Stimulated activated CD8-positive, alpha-beta memory T cell treated with anti-CD3 and anti-CD28 coated beads, Interleukin-7, amount 100 ng/mL, for 48 hours (primary cell): ENCODE measurements at regions not wholly inside any gene's neighbourhood (a gene's known extent, or its start where the extent isn't known, plus 50 kb on each side); places are given as distances from the start of the nearest gene placed in this dataset.
A peak's percentile ranks its signal among the peaks of the same experiment; 100 is the strongest.
"Not testable (repeated sequence)": the region's sequence is repeated elsewhere in the genome, so short reads cannot be mapped to it uniquely, and the experiment has no call there.

Experiments
- DNase-seq, 2 donors: peaks; one replicate each; pipeline ENCODE4 v3.0.0-alpha.2; 2020; ENCODE audit warnings: low read depth in 1 of 2; ENCODE audit errors: extremely low read depth in 1 of 2

DNA sequence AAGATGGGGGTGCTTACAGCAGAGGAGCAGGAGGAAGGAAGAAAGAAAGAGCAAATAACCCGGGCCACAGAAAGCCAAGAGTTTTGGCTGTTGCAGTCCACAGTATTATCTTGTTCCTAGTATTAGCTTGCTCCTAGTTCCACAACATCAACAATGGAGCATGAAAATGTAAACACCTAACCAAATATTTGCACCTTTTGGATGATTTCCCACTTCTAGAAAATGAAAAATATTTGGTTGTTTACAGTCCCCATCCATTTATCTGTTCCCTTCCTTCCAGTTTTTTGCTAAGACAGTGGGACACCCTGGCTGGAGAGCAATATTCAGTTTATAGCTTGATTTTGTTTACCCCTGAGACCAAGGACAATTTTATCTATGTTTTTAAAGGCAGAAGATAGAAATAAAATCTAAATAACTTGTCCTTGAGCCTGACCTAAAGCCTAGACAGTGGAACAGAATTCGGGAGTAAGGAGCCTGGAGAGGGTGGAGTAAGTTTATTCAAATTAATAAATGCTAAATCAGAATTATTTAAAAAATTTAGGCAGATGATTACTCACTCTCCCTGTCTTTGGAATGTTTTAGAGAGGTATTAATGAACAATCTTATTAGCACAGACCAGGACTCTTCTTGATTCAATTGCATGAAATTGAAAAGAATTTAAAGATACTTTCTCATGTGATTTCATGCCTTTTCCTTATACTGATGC lies 51.6 kb downstream of the RESF1 start:
- DNase-seq = no peak

DNA sequence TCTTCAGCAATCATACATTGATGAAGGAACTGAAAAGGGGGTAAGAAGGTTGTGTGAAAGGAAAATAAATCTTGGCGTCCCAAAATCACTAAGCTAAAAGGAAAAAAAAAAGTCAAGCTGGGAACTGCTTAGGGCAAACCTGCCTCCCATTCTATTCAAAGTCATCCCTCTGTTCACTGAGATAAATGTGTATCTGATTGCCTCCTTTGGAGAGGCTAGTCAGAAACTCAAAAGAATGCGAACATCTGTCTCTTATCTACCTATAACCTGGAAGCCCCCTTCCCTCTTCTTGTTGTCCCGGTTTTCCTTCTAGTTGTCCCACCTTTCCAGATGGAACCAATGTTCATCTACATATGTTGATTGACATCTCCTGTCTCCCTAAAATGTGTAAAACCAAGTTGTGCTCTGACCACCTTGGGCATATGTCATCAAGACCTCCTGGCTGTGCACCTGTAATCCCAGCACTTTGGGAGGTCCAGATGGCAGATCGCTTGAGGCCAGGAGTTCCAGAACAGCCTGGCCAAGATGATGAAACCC lies 53.1 kb downstream of the RESF1 start:
- no peak for DNase-seq

- DNase-seq = no peak
Observed at GRCh38 chr12:32015036-32015435, 55.8 kb downstream of the RESF1 start.

DNA sequence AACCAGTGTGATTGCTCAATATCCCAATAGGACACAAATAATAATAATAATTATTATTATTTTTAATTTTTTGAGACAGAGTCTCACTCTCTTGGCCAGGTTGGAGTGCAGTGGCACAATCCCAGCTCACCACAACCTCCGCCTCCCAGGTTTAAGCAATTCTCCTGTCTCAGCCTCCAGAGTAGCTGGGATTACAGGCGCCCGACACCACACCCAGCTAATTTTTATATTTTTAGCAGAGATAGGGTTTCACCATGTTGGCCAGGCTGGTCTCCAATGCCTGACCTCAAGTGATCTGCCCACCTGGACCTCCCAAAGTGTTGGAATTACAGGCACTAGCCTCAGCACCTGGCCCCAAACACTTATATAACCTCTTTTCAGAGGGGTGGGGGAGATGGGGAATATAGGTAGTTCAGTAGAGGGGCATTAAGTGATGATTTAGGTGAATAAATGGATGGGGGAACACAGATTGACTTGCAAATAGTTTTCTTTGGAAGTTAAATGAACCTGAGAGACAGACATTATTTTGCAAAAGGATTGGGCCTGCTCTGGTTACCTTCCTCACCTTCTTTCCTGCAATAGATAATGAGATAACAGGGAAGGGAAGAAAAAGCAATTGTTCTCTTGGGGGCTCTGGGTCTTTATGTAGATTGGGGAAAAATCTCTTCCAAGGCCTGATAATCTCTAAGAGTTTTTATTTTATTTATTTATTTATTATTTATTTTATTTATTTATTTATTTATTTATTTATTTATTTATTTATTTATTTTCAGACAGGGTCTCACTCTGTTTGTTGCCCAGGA lies 57.7 kb downstream of the RESF1 start:
- DNase-seq = no peak

DNA sequence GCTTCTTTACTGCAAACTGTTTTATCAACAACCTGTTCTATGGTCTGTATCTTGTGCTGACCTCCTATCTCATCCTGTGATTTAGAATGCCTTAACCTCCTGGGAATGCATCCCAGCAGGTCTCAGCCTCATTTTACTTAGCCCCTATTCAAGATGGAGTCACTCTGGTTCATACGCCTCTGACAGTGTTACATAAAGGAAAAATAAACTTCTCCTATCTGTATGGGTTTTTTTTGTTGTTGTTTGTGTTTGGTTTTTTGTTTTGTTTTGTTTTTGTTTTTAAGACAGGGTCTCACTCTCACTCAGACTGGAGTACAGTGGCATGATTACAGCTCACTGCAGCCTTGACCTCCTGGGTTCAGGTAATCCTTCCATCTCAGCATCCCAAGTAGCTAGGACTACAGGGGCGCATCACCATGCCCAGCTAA lies 62.1 kb downstream of the RESF1 start:
- no peak for DNase-seq

DNA sequence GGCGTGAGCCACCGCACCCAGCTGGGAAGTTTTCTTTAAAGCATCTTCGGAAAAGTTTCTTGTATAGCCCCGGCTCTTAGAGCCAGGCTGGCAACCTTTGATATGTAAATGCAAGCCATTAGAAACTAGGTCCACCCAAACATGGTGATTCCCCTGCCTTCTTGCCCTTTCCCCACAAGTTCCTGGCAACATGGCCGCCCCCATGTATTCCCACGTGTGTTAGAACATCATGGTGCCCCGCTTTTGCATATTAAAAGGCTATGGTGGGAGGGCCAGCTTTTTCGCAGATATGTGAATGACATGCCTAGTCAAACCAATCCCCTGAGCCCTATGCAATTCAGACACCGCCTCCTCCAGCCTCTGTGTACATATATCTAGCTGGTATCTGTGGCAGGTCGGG lies 63.2 kb downstream of the RESF1 start:
- not testable (repeated sequence) for DNase-seq

DNA sequence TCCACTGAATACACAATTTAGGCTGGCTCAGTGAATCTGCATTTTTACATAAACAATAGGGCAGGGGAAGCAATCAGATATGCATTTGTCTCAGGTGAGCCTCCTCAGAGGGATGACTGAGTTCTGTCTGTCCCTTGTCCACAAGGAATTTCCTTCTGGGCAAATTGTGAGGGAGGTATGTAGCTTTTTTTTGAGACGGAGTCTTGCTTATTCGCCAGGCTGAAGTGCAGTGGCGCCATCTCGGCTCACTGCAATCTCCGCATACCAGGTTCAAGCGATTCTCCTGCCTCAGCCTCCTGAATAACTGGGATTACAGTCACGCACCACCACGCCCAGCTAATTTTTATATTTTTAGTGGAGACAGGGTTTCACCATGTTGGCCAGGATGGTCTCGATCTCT lies 64.6 kb downstream of the RESF1 start:
- DNase-seq = not testable (repeated sequence)

GRCh38 chr12:32024884-32025592 lies 65.8 kb downstream of the RESF1 start:
- no peak for DNase-seq

DNA sequence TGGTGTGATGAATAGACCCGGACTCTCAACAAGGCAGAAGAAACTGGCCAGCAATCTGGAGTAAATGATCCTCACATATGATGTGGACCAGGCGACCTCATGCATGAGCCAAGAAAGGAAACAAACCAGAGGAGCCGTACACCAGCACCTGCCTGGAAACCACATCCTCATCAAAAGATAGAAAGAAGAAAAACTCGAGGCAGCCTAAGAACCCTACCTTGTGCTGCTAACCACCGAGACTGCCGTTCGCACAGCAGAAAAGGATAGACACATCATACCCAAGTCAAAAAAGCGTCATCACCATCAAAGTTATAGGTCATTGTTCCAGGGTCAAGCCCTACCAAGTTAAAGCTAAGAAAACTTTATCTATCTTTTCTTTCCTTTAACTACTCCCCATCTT lies 66.7 kb downstream of the RESF1 start:
- peak in 1 of 2 donors; percentile 56 for DNase-seq

DNA sequence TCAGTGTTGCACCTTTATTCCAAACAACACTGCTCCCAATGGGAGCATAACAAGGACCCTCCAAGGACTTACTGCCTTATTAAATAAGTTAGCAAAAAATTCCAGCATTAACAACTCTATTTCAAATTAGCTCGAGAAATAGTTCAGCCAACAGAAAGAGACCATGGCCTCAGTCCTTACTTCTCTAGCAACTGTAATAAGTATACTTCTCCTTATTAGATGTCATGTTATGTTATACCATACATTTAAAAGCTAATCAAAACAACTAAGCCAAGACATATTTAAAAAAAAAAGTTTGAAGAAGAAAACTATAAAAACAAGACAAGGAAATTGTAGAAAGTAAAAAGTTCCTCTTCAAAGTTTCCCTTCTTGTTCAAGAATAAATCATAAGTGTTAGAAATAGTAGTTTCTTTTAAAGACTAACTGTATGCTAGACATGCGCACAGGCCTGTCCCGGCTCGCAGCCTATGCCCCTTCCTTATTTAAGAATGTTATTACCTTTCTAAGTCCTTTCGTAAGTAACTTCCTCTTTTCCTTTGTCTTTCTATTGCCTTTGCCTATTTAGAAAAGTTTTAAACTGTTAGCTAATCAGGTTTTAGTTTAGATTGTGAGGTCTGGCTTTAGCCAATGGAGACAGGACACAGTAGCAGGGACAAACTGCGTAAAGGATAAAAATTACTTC lies 68.6 kb downstream of the RESF1 start:
- DNase-seq = no peak

GRCh38 chr12:32030151-32030550 lies 70.9 kb downstream of the RESF1 start:
- DNase-seq = no peak

DNA sequence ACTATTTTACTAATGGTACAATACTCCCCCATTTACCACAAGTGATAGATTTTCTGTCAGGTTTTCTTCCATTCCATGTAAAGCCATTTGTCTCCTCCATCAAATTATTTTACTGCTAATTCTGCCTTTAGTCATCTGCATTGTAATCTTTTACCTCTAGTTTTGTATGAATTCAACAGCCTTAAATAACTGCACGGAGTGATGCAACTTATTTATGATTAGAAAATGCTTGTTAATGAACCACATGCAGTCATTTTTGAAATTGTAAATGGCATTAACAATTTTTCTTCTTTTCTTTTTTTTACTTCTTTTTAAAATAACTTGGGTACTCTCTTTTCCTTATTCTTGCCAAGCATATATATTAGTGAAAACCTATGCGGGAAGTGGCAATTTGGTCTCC lies 71.5 kb downstream of the RESF1 start:
- DNase-seq = no peak

GRCh38 chr12:32031109-32031508 lies 71.9 kb downstream of the RESF1 start:
- DNase-seq = no peak

DNA sequence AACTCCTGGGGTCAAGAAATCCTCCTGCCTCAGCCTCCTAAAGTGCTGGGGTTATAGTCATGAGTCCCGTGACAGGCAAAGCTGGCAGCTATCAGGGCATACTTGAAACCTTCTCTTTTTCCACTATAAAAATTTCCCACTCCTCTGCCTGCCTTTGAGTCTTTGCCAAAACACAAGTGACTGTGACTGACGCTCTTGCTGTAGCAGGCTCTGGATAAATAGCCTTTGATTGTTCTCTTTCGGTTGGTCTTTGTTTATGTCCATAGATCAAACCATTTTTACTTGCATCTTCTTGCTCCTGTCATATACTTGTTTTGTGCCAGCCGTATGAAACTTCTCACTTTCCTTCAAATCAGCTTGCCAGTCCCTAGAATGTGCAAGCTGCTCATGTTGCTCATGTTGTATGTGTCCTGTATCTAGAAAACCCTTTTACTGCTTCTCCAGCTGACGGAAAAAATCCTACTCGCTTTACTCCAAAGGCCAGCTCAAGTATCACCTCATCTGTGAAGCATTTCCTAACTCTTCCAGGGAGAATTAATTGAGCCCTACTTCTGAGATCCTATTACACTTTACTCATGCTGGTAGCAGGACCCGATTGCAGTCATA lies 73.1 kb downstream of the RESF1 start:
- no peak for DNase-seq

- DNase-seq = no peak
Observed at GRCh38 chr12:32033406-32033805, 73.2 kb upstream of the BICD1 start.

DNA sequence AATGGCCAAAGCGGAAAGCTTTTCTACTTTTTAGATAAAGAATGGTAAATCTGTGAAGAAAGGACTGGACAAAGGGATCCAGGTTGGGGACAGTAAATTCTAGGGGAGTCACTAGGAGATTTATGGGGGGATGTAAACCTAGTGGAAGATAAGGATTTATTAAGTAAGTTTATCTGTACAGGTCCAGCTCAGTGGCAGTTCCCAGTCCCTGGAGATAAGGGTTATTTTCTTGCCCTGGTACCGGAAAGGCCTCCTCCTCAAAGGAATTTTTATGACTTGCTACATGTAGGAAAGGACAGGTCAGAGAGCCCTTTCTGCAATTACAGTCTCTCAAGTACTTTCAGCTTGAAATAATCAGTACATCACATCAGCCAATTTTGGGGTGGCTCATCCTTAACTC lies 72.6 kb upstream of the BICD1 start:
- no peak for DNase-seq

- DNase-seq = no peak
Observed at GRCh38 chr12:32036477-32037263, 70.0 kb upstream of the BICD1 start.

- no peak for DNase-seq
Observed at GRCh38 chr12:32039347-32039746, 67.3 kb upstream of the BICD1 start.

- DNase-seq = no peak
Observed at GRCh38 chr12:32039917-32040575, 66.6 kb upstream of the BICD1 start.
